Suprapubic skin (tissue), 4 donors: ENCODE measurements at regions not wholly inside any gene's neighbourhood (a gene's known extent, or its start where the extent isn't known, plus 50 kb on each side); places are given as distances from the start of the nearest gene placed in this dataset.

ENCODE experiments used
- CTCF ChIP-seq, 2 donors: fragments of 200-600 bp in 1 of 2; fragments of 450-650 bp in 1 of 2; sonication (generic) in 1 of 2; IDR thresholded peaks; one replicate each; pipeline ENCODE4 v1.5.1; 2016 to 2019; ENCODE audit warnings: antibody characterized with exemption in 2 of 2, mild to moderate bottlenecking in 1 of 2, moderate library complexity in 1 of 2
- POLR2A ChIP-seq, 2 donors: fragments of 450-650 bp; IDR thresholded peaks; one replicate each; pipeline ENCODE4 v1.6.1; 2017; ENCODE audit warnings: antibody characterized with exemption in 2 of 2, mild to moderate bottlenecking in 2 of 2, moderate library complexity in 2 of 2
- POLR2AphosphoS5 ChIP-seq, 3 donors: sonication (generic); formaldehyde crosslinking; IDR thresholded peaks; one replicate each; pipeline ENCODE4 v1.6.1; 2017; ENCODE audit warnings: antibody characterized with exemption in 3 of 3

- no peak for TF ChIP-seq CTCF (IDR thresholded peaks at IDR 0.05)
- no peak for TF ChIP-seq POLR2A (IDR thresholded peaks at IDR 0.05)
- no peak for TF ChIP-seq POLR2AphosphoS5 (IDR thresholded peaks at IDR 0.05)
Measured at GRCh38 chr1:36642802-36643201, 160.1 kb upstream of the CSF3R start.
